ENCODE measurements at regions not wholly inside any gene's neighbourhood (a gene's known extent, or its start where the extent isn't known, plus 50 kb on each side); places are given as distances from the start of the nearest gene placed in this dataset.
"Not testable (repeated sequence)": the region's sequence is repeated elsewhere in the genome, so short reads cannot be mapped to it uniquely, and the experiment has no call there.

DNA sequence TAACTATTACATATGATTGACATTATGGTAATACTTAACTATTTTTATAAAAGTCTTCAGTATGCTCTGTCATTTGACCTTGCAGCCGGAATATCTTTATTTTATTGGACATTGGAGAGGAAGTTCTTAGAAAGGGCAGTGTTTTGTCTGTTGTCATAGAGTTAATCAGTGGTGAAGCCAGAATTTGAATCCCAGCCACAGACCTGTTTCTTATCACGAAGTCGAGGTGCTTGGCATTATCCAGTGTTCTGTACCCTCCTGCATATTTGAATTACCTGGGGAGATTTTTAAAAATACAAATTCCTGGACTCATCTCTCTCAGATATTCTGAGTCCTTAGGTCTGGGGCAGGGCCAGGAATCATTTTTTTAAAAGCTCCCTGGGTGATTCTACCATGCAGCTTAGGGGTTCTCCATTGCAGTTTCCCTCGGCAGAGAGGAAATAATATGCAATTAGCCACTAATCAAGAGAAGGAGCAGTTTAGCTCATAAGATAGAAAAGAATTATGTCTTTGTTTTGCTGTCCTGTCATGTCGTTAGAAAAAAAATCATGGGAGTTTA, 195.6 kb upstream of the CFAP20DC start:
- H3K36me3 ChIP-seq (ENCODE audit: insufficient read depth), result no peaks in the 10 kb centered on the region
- no peak overlapping the region for H3K4me3 ChIP-seq (ENCODE audit: low read depth, low read length)
- no peak for DNase-seq (ENCODE audit: extremely low spot score)
- H3K4me1 ChIP-seq (ENCODE audit: insufficient read depth), result no peaks in the 10 kb centered on the region
- H3K27ac ChIP-seq (ENCODE audit: low read depth), result no peak overlapping the region
- WGBS, result 16% methylated on average over 5 of the region's 5 CpGs

DNA sequence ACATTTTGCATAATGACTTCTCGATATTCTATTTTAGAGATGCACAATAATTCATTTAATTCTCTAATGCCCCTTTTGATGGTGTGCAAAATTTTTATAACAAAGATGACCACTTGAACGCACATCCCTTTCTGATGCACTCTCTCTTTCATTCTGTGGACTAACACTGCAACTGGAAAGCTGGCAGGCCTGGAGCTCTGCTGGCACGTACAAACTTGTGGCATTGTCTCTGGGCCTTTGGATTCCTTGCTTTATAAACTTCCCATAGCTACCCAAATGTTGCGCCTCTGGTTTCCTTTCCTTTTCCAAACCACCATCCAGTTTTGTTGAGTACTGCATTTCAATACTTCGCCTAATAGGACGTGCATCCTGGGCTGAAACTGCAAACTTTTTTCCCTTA, 194.5 kb upstream of the CFAP20DC start:
- Histone ChIP-seq H3K4me1 (ENCODE audit: insufficient read depth) (no peaks in the 10 kb centered on the region), H3K36me3 (ENCODE audit: insufficient read depth) (no peaks in the 10 kb centered on the region), H3K4me3 (ENCODE audit: low read depth, low read length) (no peak overlapping the region), H3K27ac (ENCODE audit: low read depth) (no peak overlapping the region)
- 88% methylated on average over 6 of the region's 6 CpGs for whole genome bisulfite sequencing
- no peak for DNase-seq (ENCODE audit: extremely low spot score)

DNA sequence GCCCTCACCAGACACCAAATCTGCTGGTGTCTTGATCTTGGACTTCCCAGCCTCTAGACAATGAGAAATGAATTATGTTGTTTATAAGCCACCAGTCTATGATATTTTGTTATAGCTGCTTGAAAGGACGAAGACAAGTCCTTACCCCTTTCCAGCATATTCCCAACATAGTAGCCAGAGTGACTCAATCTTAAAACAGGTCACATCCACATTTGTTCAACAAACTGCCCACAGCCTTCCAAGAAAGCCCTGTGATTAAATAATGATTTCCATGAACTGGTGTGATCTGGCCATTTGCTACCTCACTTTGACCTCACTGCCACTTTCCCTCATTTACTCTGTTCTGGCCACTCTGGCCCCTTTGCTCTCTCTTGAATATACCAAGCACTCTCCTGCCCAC, 193.7 kb upstream of the CFAP20DC start:
- Histone ChIP-seq H3K4me1 (ENCODE audit: insufficient read depth) (no peaks in the 10 kb centered on the region), H3K4me3 (ENCODE audit: low read depth, low read length) (no peak overlapping the region), H3K27ac (ENCODE audit: low read depth) (no peak overlapping the region), H3K36me3 (ENCODE audit: insufficient read depth) (no peaks in the 10 kb centered on the region)
- WGBS, result 94% methylated on average over 1 of the region's 1 CpG
- DNase-seq (ENCODE audit: extremely low spot score), result no peak

DNA sequence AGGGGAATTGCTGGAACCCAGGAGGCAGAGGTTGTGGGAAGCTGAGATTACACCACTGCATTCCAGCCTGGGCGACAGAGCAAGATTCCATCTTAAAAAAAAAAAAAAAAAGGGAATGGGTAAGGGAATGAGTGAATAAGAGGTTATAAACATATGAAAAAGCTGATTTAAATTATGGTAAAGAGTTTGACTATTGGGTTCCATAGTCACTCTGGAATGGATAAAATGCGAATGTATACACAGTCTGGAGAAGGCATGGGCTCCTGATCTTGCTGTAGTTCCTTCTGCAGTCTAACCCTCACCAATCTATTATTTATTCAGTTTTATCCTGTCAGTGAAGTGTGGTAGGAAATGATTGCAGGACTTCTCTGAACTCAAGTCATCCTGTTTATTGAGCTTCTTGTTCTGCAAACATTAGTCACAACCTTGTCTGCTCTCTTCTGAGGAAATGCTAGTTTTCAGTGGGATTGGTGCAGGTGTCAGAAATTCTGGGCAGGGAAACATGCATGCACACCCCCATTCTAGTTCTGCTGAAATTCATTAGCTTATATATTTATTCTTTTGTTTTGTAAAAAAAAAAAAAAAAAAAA, 190.9 kb upstream of the CFAP20DC start:
- no peaks in the 10 kb centered on the region for H3K36me3 ChIP-seq (ENCODE audit: insufficient read depth)

DNA sequence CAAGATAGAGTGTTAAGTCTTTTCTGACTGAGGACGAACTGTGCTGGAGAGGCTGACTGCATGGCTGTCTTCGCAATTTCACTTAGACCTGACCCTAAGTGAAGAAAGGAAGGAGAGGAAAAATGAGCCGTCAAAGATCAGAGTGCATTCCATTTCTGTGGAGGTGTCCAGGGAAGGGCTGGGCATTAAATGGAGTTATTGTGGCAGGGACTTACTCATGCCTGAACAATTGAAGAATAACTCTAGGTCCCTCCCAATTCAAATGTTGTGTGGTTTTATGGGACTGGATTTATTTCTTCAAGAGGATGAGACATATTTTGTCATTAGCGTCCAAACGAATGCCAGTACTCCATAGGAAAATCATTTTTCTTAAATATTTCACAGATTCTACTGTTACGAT, 187.3 kb upstream of the CFAP20DC start:
- DNase-seq (ENCODE audit: extremely low spot score), result no peak
- no peak overlapping the region for H3K27ac ChIP-seq (ENCODE audit: low read depth)

More for the DNA sequence above, 190.9 kb upstream of the CFAP20DC start:
- no peak for DNase-seq (ENCODE audit: extremely low spot score)
- H3K4me1 ChIP-seq (ENCODE audit: insufficient read depth), result no peaks in the 10 kb centered on the region
- no peak overlapping the region for H3K4me3 ChIP-seq (ENCODE audit: low read depth, low read length)
- H3K27ac ChIP-seq (ENCODE audit: low read depth), result no peak overlapping the region
- WGBS, result 93% methylated on average over 2 of the region's 2 CpGs

DNA sequence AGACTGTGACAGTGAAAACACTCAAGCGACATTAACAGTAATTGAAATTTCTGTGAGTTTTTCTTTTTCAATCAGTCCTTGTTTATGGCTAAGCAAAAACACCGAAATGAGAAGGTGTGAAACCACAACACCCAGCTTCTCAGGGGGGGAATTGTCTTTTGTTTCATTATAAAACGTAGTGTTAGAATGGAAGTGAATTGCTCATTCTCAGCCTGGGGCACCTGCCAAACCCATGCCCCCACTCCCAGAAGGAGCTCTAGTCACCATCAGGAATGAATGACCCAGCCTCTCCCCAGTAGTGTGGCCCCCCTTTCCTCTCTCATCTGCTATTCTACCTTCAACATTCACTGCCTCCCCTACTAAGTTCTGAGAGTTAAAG, 185.8 kb upstream of the CFAP20DC start:
- no peaks in the 10 kb centered on the region for H3K4me1 ChIP-seq (ENCODE audit: insufficient read depth)
- no peaks in the 10 kb centered on the region for H3K36me3 ChIP-seq (ENCODE audit: insufficient read depth)
- no peak overlapping the region for H3K27ac ChIP-seq (ENCODE audit: low read depth)
- 48% methylated on average over 3 of the region's 3 CpGs for WGBS
- no peak overlapping the region for H3K4me3 ChIP-seq (ENCODE audit: low read depth, low read length)
- no peak for DNase-seq (ENCODE audit: extremely low spot score)

More for the DNA sequence above, 187.3 kb upstream of the CFAP20DC start:
- 93% methylated on average over 6 of the region's 6 CpGs for WGBS
- Histone ChIP-seq H3K36me3 (ENCODE audit: insufficient read depth) (no peaks in the 10 kb centered on the region), H3K4me1 (ENCODE audit: insufficient read depth) (no peaks in the 10 kb centered on the region), H3K4me3 (ENCODE audit: low read depth, low read length) (no peak overlapping the region)

DNA sequence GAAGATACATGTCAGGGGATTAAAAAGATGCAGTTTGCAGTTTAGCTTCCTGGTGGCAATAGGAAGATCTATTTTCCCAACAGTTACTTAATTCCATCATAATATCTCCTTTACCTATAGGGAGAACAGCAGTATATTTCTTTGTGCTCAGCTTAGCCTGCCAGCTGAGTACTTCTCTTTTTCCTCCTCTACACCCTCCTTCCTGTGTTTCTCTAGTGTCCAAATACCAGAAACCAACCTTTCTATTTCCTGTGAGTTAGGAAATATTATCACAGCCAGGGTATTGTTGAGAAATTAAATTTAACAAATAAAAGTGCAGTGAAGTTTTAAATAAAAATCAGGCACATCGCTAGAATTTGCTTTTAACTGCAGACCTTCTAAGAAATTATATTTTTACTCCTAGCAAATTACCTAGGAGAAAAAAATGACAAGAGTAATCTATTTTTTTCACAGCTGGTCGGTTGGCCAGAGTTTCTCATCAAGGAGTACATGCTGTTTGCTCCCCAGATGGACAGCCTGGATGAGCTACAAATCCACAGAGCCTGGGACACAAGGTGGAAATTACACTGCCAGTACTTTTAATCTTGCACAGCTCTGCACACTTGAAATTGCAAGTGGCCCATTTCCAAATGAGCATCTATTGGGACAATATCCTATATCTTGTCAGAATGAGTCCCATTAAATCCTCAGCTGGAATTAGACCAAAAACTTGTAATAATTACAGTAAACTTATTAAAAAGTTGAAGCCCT, 185.2 kb upstream of the CFAP20DC start:
- no peaks in the 10 kb centered on the region for H3K4me1 ChIP-seq (ENCODE audit: insufficient read depth)
- no peak overlapping the region for H3K4me3 ChIP-seq (ENCODE audit: low read depth, low read length)
- no peak overlapping the region for H3K27ac ChIP-seq (ENCODE audit: low read depth)
- 65% methylated on average over 2 of the region's 2 CpGs for WGBS
- H3K36me3 ChIP-seq (ENCODE audit: insufficient read depth), result no peaks in the 10 kb centered on the region
- DNase-seq (ENCODE audit: extremely low spot score), result no peak

DNA sequence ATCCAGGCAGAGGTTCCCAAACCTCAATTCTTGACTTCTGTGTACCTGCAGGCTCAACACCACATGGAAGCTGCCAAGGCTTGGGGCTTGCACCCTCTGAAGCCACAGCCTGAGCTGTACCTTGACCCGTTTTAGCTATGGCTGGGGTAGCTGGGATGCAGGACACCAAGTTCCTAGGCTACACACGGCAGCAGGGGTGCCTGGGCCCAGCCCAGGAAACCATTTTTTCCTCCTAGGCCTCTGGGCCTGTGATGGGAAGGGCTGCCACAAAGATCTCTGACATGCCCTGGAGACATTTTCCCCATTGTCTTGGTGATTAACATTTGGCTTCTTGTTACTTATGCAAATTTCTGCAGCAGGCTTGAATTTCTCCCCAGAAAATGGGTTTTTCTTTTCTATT, 180.6 kb upstream of the CFAP20DC start:
- not testable (repeated sequence) for H3K4me1 ChIP-seq (ENCODE audit: insufficient read depth); H3K4me3 ChIP-seq (ENCODE audit: low read depth, low read length); DNase-seq (ENCODE audit: extremely low spot score); H3K36me3 ChIP-seq (ENCODE audit: insufficient read depth); H3K27ac ChIP-seq (ENCODE audit: low read depth)
- 69% methylated on average over 2 of the region's 2 CpGs for WGBS

DNA sequence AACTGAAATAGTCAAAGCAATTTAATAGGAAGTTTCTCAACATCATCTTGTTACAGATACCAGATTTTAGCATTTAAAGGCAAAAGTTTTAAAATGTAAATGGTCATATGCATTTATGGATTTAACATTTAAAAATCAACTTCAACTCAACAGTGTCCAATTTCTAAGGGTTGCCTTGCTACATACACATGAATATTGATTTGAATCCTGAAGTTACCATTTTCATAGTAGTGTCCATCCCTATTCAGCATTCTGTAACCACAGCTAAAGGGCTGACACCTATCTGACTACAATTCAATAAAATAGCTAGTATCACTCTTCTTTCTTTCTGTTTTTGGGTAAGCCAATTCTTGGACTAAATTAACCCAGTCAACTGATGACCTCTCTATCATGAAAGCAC, 164.0 kb upstream of the CFAP20DC start:
- H3K4me3 ChIP-seq (ENCODE audit: low read depth, low read length), result no peak overlapping the region
- no peak overlapping the region for H3K27ac ChIP-seq (ENCODE audit: low read depth)
- H3K4me1 ChIP-seq (ENCODE audit: insufficient read depth), result no peaks in the 10 kb centered on the region
- DNase-seq (ENCODE audit: extremely low spot score), result no peak
- no peaks in the 10 kb centered on the region for H3K36me3 ChIP-seq (ENCODE audit: insufficient read depth)

DNA sequence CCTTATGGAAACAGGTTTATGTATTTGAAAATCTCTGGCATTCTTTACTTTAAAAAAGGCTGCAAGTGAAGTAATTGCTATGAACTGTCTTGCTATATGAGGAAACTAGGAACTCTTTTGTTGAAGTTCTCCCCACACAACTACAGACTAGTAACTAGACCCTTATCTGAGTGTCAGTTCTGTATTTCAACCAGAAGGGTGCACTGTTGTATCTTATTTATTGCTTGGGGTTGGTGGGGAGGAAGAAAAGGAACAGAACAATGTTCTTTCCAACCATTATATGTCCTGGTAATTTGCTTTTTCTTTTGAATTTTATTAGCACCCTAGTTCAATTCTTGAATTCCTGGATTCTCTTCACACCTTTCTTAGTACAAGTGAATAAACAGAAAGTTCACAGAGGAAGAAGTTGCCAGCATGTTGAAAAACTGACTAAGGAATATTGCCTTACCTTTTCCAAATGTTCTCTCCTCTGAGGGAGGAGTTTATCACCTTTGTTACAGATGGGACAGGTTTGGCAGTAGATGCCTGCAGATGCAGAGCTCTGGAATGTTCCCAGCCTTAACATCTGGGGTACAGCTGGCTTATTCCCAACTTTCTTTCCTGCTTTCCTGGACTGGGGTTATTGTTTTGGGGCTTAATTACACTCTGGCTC, 162.4 kb upstream of the CFAP20DC start:
- Histone ChIP-seq H3K4me3 (ENCODE audit: low read depth, low read length) (no peak overlapping the region), H3K27ac (ENCODE audit: low read depth) (no peak overlapping the region), H3K4me1 (ENCODE audit: insufficient read depth) (no peaks in the 10 kb centered on the region), H3K36me3 (ENCODE audit: insufficient read depth) (no peaks in the 10 kb centered on the region)
- DNase-seq (ENCODE audit: extremely low spot score), result peak; percentile 54

DNA sequence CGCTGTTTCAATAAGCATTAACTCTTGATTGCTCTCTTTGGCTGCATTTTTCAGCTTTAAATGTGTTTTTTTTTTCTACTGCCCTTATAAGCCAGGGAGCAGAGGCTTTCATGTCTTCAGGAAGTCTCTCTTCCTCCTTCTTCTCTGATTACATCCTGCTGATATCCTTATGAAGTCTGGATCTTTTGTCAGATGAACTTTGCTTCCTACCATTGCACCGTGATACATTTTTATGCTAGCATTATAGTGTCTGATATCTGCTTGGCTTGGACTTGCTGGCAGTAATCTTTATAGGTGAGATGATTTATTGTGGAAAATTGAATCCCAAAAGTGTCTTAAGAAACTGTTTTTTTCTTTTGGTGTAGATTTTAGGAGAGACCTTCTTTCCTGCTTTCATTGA, 160.4 kb upstream of the CFAP20DC start:
- no peak for DNase-seq (ENCODE audit: extremely low spot score)

DNA sequence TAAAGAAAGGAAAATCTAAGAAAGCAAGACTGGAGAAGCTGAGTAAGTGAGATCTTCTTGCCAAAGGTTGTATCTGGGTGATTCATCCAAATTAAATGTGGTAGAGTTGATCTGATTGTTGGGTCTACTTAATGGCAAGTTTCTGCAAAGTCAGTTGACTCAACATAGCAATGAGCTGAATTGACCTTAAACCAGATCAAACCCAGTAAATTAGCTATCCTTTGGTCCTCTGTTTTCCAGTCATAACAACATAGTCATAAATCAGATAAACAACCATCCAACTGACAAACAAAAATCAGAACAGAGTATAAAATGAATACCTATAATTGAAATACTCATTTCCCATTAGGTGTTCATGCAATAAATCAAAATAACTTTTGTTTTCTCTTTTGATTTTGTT, 142.6 kb upstream of the CFAP20DC start:
- H3K4me3 ChIP-seq (ENCODE audit: low read depth, low read length), result no peak overlapping the region
- no peak overlapping the region for H3K27ac ChIP-seq (ENCODE audit: low read depth)
- no peak for DNase-seq (ENCODE audit: extremely low spot score)

More for the DNA sequence above, 160.4 kb upstream of the CFAP20DC start:
- Histone ChIP-seq H3K36me3 (ENCODE audit: insufficient read depth) (no peaks in the 10 kb centered on the region), H3K4me3 (ENCODE audit: low read depth, low read length) (no peak overlapping the region), H3K4me1 (ENCODE audit: insufficient read depth) (no peaks in the 10 kb centered on the region), H3K27ac (ENCODE audit: low read depth) (no peak overlapping the region)
- WGBS, result 45% methylated on average over 2 of the region's 2 CpGs

DNA sequence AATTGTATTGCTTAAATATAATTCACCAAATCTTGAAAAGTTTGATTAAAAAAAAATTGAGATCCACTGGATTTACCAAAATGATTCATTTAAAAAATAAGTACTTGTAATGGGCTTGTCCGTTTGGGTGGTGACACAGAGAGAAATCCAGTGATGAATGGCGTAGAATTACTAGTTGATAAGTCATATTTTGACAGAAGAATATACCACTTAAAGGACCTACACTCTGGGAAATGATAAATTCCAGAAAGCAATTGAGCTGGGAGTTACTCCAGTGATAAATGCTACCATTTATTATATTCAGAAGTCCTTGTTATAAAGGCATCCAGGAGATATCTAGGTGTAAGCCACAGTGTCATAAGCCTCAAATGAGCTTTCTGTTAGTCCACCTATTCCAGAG, 141.8 kb upstream of the CFAP20DC start:
- Histone ChIP-seq H3K27ac (ENCODE audit: low read depth) (no peak overlapping the region), H3K36me3 (ENCODE audit: insufficient read depth) (no peaks in the 10 kb centered on the region), H3K4me1 (ENCODE audit: insufficient read depth) (no peaks in the 10 kb centered on the region), H3K4me3 (ENCODE audit: low read depth, low read length) (no peak overlapping the region)
- DNase-seq (ENCODE audit: extremely low spot score), result no peak
- WGBS, result 90% methylated on average over 2 of the region's 2 CpGs

More for the DNA sequence above, 142.6 kb upstream of the CFAP20DC start:
- Histone ChIP-seq H3K36me3 (ENCODE audit: insufficient read depth) (no peaks in the 10 kb centered on the region), H3K4me1 (ENCODE audit: insufficient read depth) (no peaks in the 10 kb centered on the region)

DNA sequence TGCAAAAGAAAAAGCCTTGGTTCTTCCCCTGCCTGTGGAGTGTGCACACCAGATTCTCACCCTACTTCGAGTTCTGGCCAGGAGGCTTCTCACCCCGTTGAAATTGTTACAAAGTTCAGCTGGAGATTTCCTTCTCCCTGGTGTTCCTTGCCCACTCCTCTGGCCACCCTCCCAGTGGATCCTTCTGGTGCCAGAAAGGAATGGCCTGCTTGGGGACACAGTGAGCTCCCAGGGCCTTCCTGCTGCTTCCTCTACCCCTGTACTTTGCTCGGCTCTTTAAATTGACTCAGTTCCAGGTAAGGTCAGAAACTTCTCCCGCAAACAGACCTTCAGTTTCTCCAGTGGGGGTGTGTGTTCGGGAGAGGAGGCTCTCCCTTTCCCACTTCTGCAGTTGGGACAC, 140.1 kb upstream of the CFAP20DC start:
- H3K4me1 ChIP-seq (ENCODE audit: insufficient read depth), result no peaks in the 10 kb centered on the region
- no peak overlapping the region for H3K4me3 ChIP-seq (ENCODE audit: low read depth, low read length)
- H3K36me3 ChIP-seq (ENCODE audit: insufficient read depth), result no peaks in the 10 kb centered on the region
- WGBS, result 66% methylated on average over 5 of the region's 5 CpGs
- H3K27ac ChIP-seq (ENCODE audit: low read depth), result no peak overlapping the region
- no peak for DNase-seq (ENCODE audit: extremely low spot score)

All from urinary bladder (tissue), 3 donors.